Activated T-cell treated with anti-CD3 and anti-CD28 coated beads for 48 hours (primary cell): ENCODE measurements at regions not wholly inside any gene's neighbourhood (a gene's known extent, or its start where the extent isn't known, plus 50 kb on each side); places are given as distances from the start of the nearest gene placed in this dataset.
"Not testable (repeated sequence)": the region's sequence is repeated elsewhere in the genome, so short reads cannot be mapped to it uniquely, and the experiment has no call there.

ENCODE experiments used
- DNase-seq: peaks from one replicate; pipeline ENCODE4 v3.0.0-alpha.2; 2020; ENCODE audit warnings: low read depth

DNA sequence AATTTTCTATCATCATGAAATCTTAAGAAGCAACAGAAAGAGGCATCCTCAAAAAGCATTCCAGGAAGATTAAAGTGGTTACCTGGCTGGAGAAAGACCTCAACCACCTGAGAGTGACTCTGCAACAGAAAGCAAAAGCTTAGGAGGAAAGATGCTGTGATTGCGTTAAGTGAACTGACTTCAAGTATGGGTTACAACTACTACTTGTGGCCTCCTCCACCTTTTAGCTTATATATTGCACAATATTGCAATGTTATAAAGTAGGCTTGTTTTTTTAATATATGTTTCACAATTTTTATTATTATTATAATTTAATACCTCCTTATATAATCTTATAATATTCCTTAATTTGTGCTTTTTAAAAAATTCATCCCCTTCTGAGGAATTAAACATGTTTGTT lies 1407.5 kb downstream of the KCNT2 start:
- no peak for DNase-seq

DNA sequence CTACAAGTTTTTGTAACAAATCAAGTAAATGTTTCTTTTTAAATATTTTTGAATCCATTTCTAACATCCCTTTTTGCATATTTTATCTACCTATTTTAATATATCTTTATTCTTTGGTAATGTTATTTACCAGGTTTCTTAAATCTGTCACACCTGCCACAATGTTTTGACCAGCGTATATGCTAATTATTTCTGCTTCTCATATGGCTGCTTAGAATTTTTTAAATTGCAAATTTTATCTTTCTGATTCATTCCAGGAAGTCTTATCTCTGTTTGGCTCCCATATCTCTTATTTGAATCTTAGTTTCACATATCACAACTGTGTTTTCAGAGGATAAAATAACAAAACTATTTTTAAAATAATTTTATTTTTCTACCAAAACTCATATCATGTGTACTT lies 1411.1 kb downstream of the KCNT2 start:
- DNase-seq: no peak

DNA sequence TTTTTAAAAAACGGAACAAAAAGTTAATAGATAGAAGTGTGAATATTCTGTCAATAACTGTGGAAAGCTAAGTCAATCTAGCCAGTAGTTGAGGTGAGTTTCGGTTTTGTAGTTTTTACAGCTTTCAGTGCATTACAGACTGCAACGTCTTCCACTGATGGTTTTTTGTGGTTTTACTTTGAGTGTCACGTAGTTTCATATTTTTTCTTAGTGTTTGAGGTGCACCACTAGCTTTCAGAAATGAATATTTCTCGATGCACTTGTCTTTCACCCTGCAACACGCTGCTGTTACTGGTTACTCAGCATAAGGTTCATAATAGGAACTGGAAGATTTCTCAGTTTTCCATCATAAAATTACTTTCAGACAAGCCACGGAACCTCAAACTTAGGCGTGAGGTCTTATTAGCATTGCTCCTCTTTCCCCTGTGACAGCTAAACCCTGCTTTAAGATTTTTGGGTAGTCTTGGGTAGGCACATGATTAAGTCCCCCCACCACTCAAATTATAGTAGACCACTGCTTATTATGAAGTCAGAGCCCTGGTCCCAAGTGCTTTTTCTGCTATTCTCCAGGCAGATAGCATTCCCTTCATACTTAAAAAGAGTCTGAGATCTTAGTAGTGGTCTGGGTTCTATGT lies 1412.7 kb downstream of the KCNT2 start:
- DNase-seq: no peak

DNA sequence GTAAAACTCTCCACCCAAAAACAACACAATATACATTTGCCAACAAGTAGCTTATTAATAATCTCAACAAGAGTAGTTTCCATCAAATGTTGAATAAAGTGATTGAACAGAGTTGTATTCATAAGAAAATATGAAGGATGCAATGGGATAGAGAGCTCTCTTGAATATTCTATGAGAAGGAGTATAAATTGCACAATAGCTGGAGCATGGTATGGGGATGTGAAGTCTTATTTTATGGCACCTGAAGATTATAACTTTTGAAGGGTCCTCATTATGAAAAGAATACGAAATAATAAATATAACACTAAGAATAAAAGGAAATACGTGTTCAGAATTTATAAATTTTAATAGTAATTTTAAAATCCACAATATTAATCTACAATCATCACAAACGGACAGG lies 1415.1 kb downstream of the KCNT2 start:
- no peak for DNase-seq

DNA sequence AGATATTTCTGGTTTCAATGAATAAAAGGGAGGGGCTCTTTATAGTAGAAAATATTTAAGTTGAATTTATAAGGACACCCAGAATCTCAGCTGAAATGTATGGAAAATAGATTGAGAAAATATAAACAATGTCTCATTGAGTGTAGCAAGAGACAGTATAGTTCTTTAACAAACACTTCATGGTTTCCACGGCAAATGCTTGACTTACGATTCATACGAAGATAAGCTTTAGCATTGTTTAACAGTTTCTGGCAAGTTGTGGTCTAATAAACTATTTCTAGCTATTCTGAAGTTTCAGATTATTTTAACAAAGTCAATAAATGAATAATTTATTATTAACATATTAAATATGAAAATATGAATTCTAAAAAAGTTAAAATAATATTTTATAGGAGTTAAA lies 1419.4 kb downstream of the KCNT2 start:
- no peak for DNase-seq

DNA sequence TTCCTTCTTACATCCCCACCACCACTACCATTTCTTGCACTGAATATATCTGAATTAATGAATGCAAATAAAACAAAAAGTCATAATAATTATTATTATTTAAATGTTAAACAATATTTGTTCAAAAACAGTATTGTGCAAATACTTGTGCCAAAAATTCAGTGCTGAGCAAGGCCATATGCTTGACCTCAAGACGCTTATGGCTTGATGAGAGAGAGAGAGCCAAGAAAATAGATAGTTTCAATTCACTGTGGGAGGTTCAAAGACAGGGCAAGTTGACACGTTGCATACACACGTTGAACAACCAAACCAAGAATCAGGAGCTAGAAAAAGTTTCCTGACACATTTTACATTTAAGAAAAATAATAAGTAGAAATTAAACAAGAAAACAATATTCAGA lies 1421.7 kb downstream of the KCNT2 start:
- no peak for DNase-seq

DNA sequence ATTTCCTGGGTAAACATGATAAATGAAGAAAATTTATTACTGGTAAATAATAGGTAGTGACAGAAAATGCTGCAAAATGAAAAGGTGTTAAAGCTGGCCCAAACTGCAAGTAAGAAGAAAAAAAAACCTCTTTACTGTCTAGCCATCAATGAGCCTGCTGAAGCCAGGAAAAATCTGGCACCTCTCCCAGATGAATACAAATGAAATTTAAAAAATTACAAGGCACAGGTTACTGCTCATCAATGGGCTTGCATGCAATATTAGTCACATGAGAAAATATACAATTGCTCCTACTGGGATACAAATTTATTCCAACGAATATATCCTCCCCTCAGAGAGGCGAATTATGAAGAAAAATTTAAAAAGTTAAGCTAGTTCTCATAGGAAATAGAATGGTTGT lies 1422.5 kb downstream of the KCNT2 start:
- DNase-seq: no peak

DNA sequence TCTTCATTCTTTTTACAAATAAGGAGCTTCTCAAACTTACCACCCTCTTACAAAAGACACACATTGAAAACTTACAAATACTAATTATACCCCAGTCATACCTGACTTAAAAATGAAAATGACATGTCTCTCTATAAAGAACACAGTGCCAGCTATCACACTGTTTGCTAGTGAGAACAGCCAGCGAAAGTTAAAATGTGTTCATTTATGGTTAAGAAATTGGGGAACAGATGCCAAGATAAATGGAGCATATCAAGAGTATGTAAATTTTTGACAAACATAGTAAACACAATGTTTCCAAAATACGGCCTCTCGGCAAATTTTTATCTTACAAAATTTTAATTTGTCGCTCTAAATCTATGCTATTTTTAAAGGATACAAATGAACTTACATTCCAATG lies 1422.9 kb downstream of the KCNT2 start:
- no peak for DNase-seq

DNA sequence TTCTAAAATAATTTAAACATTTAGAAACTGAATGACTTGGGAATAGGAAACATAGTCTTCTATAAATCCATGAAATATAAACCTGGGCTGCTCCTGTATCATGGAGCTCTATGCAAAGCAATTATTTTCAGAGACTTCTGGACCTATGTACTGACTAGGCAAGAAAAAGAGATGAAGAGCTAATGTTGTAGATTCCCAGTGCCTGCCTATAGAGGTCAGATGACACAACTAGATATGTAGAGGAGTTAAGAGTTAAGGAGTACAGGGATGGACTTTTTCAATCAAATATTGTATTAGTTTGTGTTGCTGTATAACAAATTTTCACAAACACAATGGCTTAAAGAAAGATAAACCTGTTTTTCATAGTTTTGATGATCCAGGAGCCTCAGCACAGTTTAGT lies 1434.5 kb downstream of the KCNT2 start:
- no peak for DNase-seq

DNA sequence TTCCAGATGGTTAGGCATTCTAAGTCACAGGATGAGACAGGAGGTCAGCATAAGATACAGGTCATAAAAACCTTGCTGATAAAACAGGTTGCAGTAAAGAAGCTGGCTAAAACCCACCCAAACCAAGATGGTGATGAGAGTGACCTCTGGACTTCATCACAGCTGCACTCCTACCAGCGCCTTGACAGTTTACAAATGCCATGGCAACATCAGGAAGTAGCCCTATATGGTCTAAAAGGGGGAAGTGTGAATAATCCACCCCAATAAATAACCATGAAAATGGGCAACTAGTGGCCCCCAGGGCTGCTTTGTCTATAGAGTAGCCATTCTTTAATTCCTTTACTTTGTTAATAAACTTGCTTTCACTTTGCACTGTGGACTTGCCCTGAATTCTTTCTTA lies 1448.4 kb downstream of the KCNT2 start:
- DNase-seq: not testable (repeated sequence)

DNA sequence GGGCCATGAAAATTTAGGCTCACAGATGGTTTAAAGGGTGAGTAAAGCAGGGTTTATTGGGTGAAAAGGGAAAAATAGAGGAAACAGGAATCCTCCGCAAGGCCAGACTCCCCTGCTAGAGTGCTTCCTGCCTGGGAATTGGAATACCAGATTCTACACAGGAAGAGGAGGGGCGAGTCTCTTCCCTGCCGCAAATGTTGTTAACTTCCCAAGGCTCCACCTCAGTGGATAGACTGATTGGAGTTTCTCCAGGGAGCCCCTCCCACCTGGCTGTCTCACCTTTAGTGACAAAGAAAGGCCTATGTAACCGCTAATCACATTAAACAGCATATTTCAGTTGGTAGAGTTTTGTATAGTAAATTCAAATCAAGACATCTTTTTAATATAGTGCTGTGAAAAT lies 1450.1 kb downstream of the KCNT2 start:
- no peak for DNase-seq

DNA sequence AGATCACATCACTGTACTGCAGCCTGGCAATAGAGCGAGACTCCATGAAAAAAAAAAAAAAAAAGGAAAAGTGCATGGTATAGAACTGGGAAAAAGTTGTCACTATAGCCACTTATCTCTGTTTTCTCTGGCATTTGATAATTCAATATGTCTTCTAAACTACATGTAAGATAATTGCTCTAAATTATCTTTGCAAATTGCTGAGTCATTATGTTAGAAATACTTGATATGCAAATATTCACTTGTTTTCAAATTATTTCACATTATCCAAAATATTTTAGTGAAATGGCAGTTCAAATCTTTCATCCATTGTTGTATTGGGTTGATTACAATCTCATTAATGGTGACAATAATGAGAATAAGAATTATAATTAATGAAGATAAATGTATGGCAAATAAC lies 1455.1 kb downstream of the KCNT2 start:
- DNase-seq: no peak

DNA sequence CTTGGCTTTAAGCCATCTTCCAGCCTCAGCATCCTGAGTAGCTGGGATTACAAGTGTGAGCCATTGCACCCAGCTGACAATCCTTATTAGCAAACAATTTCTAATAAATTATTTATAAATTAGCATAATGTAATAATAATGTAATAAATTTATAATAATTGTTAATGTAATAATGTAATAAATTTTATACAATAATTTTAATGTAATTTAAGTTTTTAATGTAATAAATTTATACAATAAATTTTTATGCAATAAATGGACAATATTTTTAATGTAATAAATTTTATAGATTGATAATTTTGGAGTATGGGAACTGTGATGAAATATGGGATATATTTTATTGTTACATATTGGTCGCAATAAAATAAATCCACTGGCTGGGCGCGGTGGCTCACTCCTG lies 1457.5 kb downstream of the KCNT2 start:
- no peak for DNase-seq

DNA sequence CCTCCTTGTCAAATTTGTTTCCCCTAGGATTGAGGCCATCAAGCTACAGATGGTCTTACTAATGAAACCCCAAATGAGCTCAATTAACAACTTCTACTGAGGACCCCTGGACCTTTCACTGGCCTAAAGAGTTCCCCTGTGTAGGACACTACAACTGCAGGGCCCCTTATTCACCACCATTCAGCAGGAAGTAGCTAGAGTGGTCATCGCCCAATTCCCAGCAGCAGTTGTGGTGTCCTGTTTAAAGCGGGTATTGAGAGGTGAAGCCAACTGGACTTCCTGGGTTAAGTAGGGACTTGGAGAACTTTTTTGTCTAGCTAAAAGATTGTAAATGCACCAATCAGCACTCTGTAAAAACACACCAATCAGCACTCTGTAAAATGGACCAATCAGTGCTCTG lies 1466.9 kb downstream of the KCNT2 start:
- no peak for DNase-seq

DNA sequence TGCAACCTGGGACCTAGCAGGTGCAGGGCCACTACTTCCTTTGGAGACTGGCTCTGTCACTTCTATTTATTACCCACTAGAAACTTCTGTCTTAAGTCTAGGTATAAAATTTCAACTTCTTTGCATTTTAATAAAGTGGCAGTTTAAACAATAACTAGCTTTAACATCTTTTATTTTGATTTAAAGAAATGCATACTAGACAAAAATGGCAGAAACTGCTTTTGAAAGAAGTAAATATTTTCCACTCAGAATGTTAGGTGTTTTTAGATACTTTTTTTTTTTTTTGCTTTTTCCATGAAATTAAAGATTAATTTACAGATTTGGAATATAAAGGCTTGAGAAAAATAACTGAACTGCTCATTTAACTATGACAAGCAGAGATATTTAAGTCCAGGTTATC lies 1477.6 kb downstream of the KCNT2 start:
- DNase-seq: no peak

DNA sequence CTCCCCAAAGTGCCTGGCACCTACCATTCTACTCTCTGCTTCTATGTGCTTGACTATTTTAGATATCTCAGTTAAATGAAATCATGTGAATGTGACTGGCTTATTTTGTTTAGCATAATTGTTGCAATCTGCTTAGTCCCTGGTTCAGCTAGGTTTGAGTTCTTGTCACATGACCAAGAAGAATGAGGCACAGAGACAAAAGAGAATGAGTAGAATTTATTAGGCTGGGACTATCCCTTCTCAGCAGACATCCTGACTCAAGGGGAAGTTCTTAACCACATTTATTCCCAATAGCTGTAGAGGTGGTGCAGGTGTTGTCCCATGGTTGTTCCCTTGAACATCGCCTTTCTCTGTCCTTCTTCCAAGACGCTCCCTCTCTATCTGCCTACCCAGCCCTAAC lies 1485.7 kb downstream of the KCNT2 start:
- DNase-seq: no peak

DNA sequence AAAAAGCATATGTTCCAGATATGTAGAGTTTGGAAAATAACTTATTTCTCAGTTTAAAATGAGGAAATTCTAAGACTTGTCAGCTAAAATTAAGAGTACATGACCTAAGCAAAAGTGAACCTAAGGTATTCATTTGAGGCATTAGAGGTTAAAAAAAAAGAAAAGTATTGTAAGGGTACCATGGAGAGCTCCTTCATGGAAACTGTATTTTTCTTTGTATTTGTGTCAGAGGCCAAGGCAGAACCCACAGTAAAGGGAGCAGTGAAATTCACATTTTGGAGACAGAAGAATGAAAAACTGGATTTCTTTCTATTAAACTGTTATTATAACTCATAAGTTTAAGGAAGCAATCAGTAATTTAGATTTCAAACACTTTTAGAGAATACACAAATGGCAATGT lies 1494.8 kb downstream of the KCNT2 start:
- DNase-seq: no peak

DNA sequence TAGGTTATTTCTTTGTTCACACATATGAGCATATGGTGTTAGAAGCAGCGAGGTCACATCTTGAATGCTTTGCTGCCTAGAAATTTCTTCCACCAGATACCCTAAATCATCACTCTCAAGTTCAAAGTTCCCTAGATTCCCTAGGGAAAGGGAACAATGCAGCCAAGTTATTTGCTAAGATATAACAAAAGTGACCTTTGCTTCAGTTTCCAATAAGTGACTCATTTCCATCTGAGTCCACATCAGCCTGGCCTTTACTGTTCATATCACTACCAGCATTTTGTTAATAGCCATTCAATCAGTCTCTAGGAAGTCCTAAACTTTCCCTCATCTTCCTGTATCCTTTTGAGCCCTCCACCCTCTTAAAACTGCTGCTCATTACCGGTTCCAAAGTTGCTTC lies 1502.5 kb downstream of the KCNT2 start:
- DNase-seq: no peak

DNA sequence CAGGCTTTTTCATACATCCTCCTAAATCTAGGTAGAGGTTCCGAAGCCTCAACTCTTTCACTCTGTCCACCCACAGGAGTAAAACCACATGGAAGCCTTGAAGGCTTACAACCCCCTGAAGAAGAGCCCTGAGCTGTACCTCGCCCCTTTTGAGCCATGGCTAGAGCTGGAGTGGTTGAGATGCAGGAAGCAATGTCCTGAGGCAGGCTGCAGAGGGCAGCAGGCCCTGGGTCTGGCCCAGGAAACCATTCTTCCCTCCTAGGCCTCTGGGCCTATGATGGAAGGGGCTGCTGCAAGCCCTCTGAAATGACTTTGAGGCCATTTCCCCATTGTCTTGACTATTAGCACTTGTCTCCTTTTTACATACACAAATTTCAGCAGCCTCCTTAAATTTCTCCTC lies 1503.0 kb downstream of the KCNT2 start:
- no peak for DNase-seq

DNA sequence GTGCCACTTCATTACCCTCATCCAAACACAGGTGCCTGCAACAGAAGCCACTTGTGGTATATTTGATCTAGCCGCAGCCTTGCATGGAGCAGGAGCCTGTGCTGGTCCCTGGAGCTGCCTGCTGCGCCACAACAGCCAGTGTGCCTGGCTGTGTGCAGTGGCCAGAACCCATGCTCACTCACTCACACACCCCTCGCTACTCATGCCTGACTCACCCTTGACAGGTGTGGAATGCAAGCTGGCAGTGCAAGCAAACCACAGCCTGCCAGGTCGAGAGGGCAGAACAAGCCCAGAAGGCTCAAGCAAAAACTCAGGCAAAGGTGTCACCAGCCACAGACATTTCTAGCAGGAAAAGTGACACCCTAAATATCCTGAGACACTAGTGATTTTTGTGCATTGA lies 1510.9 kb downstream of the KCNT2 start:
- DNase-seq: no peak

DNA sequence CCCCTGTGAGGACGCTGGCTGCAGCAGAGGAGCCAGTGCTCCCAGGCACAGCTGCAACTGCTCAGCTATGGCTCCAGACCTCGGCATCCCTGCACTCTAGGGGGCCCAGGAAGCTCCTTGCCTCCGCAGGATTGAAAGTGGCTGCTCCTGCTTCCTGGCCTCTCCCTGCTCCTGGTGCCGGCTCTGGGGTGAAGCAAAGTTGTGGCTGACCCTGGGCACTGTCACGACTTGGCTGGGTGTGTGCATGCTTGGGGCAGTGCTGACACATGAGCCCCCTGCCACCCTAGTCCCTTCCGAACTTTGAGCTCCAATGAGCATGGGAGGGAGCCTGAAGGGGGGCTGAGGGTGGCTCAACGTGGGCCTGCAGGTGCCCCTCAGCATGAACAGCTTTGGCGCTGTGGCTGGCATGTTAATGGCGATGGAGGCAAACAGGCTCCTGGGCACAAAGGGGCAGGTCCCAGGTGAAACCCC lies 1512.2 kb downstream of the KCNT2 start:
- no peak for DNase-seq

DNA sequence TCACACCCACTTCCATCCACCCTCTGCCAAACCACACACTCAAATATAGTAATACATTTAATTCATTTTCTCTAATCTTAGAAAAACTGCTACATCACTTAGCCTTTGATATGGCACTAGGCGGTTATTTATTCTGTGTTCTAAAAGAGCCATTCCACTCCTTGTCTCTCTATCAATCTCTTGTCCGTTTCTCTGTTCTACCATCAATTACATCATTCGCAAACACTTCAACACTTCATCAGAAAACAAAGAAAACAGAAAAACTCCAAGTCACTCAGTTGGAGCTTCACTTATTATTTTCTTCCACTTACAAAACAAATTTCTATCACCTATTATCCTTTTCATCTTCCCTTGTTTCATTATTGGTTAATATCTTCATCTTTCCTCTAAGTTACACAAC lies 1523.0 kb downstream of the KCNT2 start:
- DNase-seq: no peak

DNA sequence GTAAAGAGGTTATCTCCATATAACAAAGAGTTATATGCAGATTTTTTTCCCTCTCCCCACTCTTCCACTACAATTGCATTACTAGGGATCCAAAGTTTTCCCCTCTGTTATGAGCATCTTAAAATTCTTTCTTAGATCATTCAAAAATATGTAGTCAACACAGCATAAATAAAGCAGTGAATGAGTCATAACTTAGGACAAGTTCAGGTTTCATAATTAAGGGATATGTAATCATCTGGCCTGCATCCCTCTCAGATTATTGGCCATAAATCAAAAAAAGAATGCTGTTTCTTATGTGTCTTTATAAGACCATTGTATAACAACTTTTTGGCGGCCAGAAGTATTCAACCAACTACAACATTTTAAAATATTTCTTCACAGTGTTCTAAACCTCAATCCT lies 1526.1 kb downstream of the KCNT2 start:
- DNase-seq: no peak

DNA sequence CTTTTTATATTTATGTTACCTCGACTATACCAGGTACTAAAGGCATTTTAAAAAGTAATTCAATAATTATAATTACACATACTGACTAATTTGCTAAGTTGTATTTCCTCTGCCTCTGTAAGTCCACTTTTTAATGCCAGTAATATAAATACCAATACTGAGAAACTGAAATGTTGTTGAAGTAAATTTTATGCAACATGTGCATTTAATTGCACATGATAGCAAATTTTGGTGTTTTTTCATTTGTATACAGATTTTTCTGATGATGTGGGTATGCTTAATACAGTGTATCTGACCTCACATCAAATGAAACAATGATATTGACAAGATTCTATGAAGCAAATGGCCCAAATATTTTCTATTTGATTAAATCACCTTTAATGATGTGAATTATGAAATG lies 1531.6 kb downstream of the KCNT2 start:
- DNase-seq: no peak

DNA sequence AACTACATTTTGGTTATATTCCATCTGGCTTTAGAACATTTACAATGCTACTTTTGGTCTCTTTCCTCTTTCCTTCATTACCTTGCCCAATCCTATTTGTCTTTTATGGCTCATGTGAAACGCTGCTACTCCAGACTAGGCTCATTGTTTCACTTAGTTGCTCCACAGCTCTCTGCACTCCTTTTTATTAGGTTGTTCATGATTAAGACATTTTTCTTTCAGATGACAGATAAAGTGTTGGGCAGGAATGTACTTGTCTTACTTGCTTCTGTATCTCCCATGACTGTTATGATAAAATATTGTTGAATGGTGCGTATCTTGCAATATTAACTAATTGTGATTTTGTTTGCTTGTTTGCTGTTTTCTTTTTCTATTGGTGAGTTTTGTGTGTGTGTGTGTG lies 1532.3 kb downstream of the KCNT2 start:
- no peak for DNase-seq
